H1 (cell line): ENCODE measurements at regions not wholly inside any gene's neighbourhood (a gene's known extent, or its start where the extent isn't known, plus 50 kb on each side); places are given as distances from the start of the nearest gene placed in this dataset.

ENCODE experiments used
- CTCF ChIA-PET: fragments of 300-600 bp; sonication (Branson Sonifier 250); formaldehyde crosslinking; loops from one replicate; lab custom pipeline; 2021; ENCODE audit not compliant: partially characterized antibody; lab: Charles Lee
- POLR2A ChIA-PET: fragments of 300-600 bp; sonication (Branson Sonifier 250); formaldehyde crosslinking; loops from one replicate; lab custom pipeline; 2021; ENCODE audit warnings: inconsistent platforms; ENCODE audit not compliant: partially characterized antibody; lab: Charles Lee
- DNase-seq, 2 experiments: peaks; one replicate each; pipeline versions ENCODE4 v3.0.0 to v3.0.0-alpha.2; 2010 to 2022; ENCODE audit warnings: low spot score in 2 of 2, low read depth in 1 of 2, mixed read lengths in 1 of 2
- FAIRE-seq: peaks from 2 replicates; lab custom pipeline; 2011; peaks lifted over from hg19 to GRCh38; lab: Jason Lieb, UNC
- H2AFZ ChIP-seq: 2 replicates; pipeline ENCODE4 v1.8.1; 2012; ENCODE audit warnings: low read length, inconsistent platforms
- H2AK5ac ChIP-seq: 2 replicates; pipeline ENCODE4 v1.6.1; 2013; ENCODE audit warnings: low read depth, low read length
- H2BK120ac ChIP-seq: replicated peaks from 2 replicates; pipeline ENCODE3; 2013; ENCODE audit warnings: low read depth, low read length, inconsistent platforms
- H2BK12ac ChIP-seq: 2 replicates; pipeline ENCODE4 v1.6.1; 2013; ENCODE audit warnings: low read depth, low read length
- H2BK15ac ChIP-seq: 2 replicates; pipeline ENCODE4 v1.6.1; 2013; ENCODE audit warnings: low read length
- H2BK20ac ChIP-seq: 2 replicates; pipeline ENCODE4 v1.6.1; 2013; ENCODE audit warnings: low read length
- H2BK5ac ChIP-seq: 2 replicates; pipeline ENCODE4 v1.6.1; 2013; ENCODE audit warnings: low read depth, low read length
- H3K14ac ChIP-seq: 2 replicates; pipeline ENCODE4 v1.6.1; 2013; ENCODE audit warnings: inconsistent platforms; ENCODE audit not compliant: insufficient read length
- H3K18ac ChIP-seq: 2 replicates; pipeline ENCODE4 v1.6.1; 2013; ENCODE audit warnings: low read length; ENCODE audit errors: extremely low read depth
- H3K23ac ChIP-seq: 2 replicates; pipeline ENCODE4 v1.6.1; 2013; ENCODE audit warnings: inconsistent platforms; ENCODE audit not compliant: insufficient read length
- H3K23me2 ChIP-seq: 2 replicates; pipeline ENCODE4 v1.6.1; 2013; ENCODE audit warnings: low read depth, low read length
- H3K27ac ChIP-seq: 2 replicates; pipeline ENCODE4 v1.6.1; 2011; ENCODE audit warnings: low read depth, low read length, inconsistent platforms
- H3K27me3 ChIP-seq, 4 experiments: replicated peaks in 1 of 4; 1 replicate in 1 of 4; 2 replicates in 3 of 4; pipeline versions ENCODE4 v1.6.1 to v1.8.1; 2011 to 2013; ENCODE audit warnings: low read length in 3 of 4, mild to moderate bottlenecking in 3 of 4, inconsistent platforms in 2 of 4, mixed read lengths in 2 of 4, moderate library complexity in 1 of 4; ENCODE audit not compliant: control insufficient read depth in 3 of 4, insufficient read depth in 3 of 4; ENCODE audit errors: extremely low read depth in 1 of 4
- H3K36me3 ChIP-seq, 4 experiments: 2 replicates each; pipeline versions ENCODE4 v1.6.1 to v1.8.1; 2011 to 2013; ENCODE audit warnings: mild to moderate bottlenecking in 4 of 4, low read length in 3 of 4, moderate library complexity in 2 of 4, control low read depth in 1 of 4, inconsistent platforms in 1 of 4; ENCODE audit not compliant: insufficient read depth in 4 of 4, control insufficient read depth in 2 of 4
- H3K4ac ChIP-seq: replicated peaks from 2 replicates; pipeline ENCODE3; 2013; ENCODE audit warnings: low read length, low read depth, mixed read lengths, inconsistent platforms; ENCODE audit not compliant: insufficient read length
- H3K4me1 ChIP-seq, 4 experiments: replicated peaks in 1 of 4; 1 replicate in 1 of 4; 2 replicates in 3 of 4; pipeline versions ENCODE4 v1.6.1 to v1.8.1; 2011 to 2013; ENCODE audit warnings: low read length in 3 of 4, inconsistent platforms in 2 of 4, mixed read lengths in 1 of 4; ENCODE audit not compliant: insufficient read depth in 4 of 4, control insufficient read depth in 3 of 4
- H3K4me2 ChIP-seq, 2 experiments: 2 replicates each; pipeline versions ENCODE4 v1.6.1 to v1.8.1; 2011 to 2013; ENCODE audit warnings: low read depth in 2 of 2, low read length in 2 of 2, control low read depth in 1 of 2, inconsistent platforms in 1 of 2, mild to moderate bottlenecking in 1 of 2; ENCODE audit not compliant: insufficient read depth in 1 of 2
- H3K4me3 ChIP-seq, 4 experiments: fragments of 200-600, 300-600 bp in 1 of 4; sonication (generic), shearing (Covaris generic), sonication (Bioruptor Twin) in 1 of 4; 2 replicates each; pipeline versions ENCODE4 v1.5.1 to v1.8.1; 2011 to 2016; ENCODE audit warnings: low read length in 4 of 4, low read depth in 3 of 4, control low read depth in 2 of 4, inconsistent platforms in 2 of 4, mild to moderate bottlenecking in 2 of 4, mixed read lengths in 1 of 4, moderate library complexity in 1 of 4; ENCODE audit not compliant: insufficient read depth in 2 of 4; ENCODE audit errors: extremely low read depth in 1 of 4
- H3K56ac ChIP-seq: replicated peaks from 2 replicates; pipeline ENCODE3; 2013; ENCODE audit warnings: low read depth, mild to moderate bottlenecking, mixed read lengths, low read length, inconsistent platforms; ENCODE audit not compliant: insufficient read length
- H3K79me1 ChIP-seq: 2 replicates; pipeline ENCODE4 v1.6.1; 2013; ENCODE audit warnings: low read depth, low read length, control low read depth
- H3K79me2 ChIP-seq, 2 experiments: 2 replicates each; pipeline versions ENCODE4 v1.6.1 to v1.8.1; 2012 to 2013; ENCODE audit warnings: low read length in 2 of 2, mild to moderate bottlenecking in 2 of 2, inconsistent platforms in 1 of 2; ENCODE audit not compliant: insufficient read depth in 2 of 2, control insufficient read depth in 1 of 2
- H3K9ac ChIP-seq, 4 experiments: replicated peaks in 1 of 4; 1 replicate in 1 of 4; 2 replicates in 3 of 4; pipeline versions ENCODE4 v1.6.1 to v1.8.1; 2011 to 2013; ENCODE audit warnings: low read depth in 3 of 4, low read length in 3 of 4, control low read depth in 2 of 4, mild to moderate bottlenecking in 2 of 4, moderate library complexity in 2 of 4, inconsistent platforms in 1 of 4; ENCODE audit errors: extremely low read depth in 1 of 4
- H3K9me3 ChIP-seq, 2 experiments: 2 replicates each; pipeline versions ENCODE4 v1.6.1 to v1.8.1; 2012 to 2013; ENCODE audit warnings: mild to moderate bottlenecking in 2 of 2, moderate library complexity in 2 of 2, control low read depth in 1 of 2, inconsistent platforms in 1 of 2, low read depth in 1 of 2, low read length in 1 of 2, mixed read lengths in 1 of 2; ENCODE audit not compliant: insufficient read depth in 2 of 2
- H4K20me1 ChIP-seq, 2 experiments: replicated peaks in 1 of 2; 2 replicates each; pipeline versions ENCODE3 to v1.8.1; 2011 to 2013; ENCODE audit warnings: inconsistent platforms in 2 of 2, low read length in 2 of 2, mild to moderate bottlenecking in 1 of 2; ENCODE audit not compliant: insufficient read depth in 2 of 2, control insufficient read depth in 1 of 2
- H4K5ac ChIP-seq: 2 replicates; pipeline ENCODE4 v1.6.1; 2013; ENCODE audit warnings: low read length, low read depth, mixed read lengths, inconsistent platforms; ENCODE audit not compliant: insufficient read length
- H4K8ac ChIP-seq: 2 replicates; pipeline ENCODE4 v1.8.0; 2013; ENCODE audit warnings: mild to moderate bottlenecking, moderate library complexity, low read length, inconsistent platforms; ENCODE audit not compliant: insufficient read depth; ENCODE audit errors: extremely low read depth
- H4K91ac ChIP-seq: replicated peaks from 2 replicates; pipeline ENCODE3; 2013; ENCODE audit warnings: low read length, mixed read lengths, inconsistent platforms; ENCODE audit not compliant: insufficient read length
- EP300 ChIP-seq, 2 experiments: IDR thresholded peaks; 1 replicate in 1 of 2; 2 replicates in 1 of 2; pipeline ENCODE4 v1.6.1; 2011 to 2012; ENCODE audit warnings: low read depth in 2 of 2, low read length in 2 of 2, mild to moderate bottlenecking in 2 of 2, borderline replicate concordance in 1 of 2, inconsistent platforms in 1 of 2, moderate library complexity in 1 of 2
- HDAC6 ChIP-seq: IDR thresholded peaks from one replicate; pipeline ENCODE4 v1.7.1; 2012; ENCODE audit warnings: low read depth, mild to moderate bottlenecking, inconsistent platforms, low read length, moderate library complexity
- PHF8 ChIP-seq: fragments of 200-600 bp; sonication (generic); conservative IDR thresholded peaks from 2 replicates; pipeline ENCODE4 v1.7.1; 2012; ENCODE audit warnings: low read depth, mild to moderate bottlenecking, inconsistent platforms, low read length, moderate library complexity
- RBBP5 ChIP-seq: IDR thresholded peaks from 2 replicates; pipeline ENCODE4 v1.7.1; 2012; ENCODE audit warnings: low read depth, mild to moderate bottlenecking, inconsistent platforms, low read length, moderate library complexity, borderline replicate concordance
- WGBS, 2 experiments: shearing (Covaris generic) in 1 of 2; methylation state at CpG; one replicate each; pipeline versions ENCODE4 v1.1.6 to v1.1.7; 2013 to 2015; ENCODE audit warnings: low lambda C conversion rate in 2 of 2, mixed read lengths in 2 of 2, inconsistent platforms in 1 of 2, low coverage in 1 of 2, missing lambda C conversion rate in 1 of 2; ENCODE audit not compliant: insufficient replicate concordance in 2 of 2, insufficient coverage in 1 of 2, insufficient read length in 1 of 2; ENCODE audit errors: extremely low coverage in 1 of 2, missing lambda C conversion rate in 1 of 2; 5-methylcytosine and 5-hydroxymethylcytosine counted together

- Histone ChIP-seq H3K36me3 (no peaks in the 10 kb centered on the region), H3K79me1 (no peaks in the 10 kb centered on the region), H3K4me1 (no peaks in the 10 kb centered on the region), H4K20me1 (no peaks in the 10 kb centered on the region), H3K23me2 (no peaks in the 10 kb centered on the region), H2BK15ac (no peak overlapping the region), H2AFZ (no peak overlapping the region), H3K23ac (no peak overlapping the region), H3K27ac (no peak overlapping the region), H3K4me2 (no peak overlapping the region), H3K9ac (no peak overlapping the region), H3K27me3 (no peaks in the 10 kb centered on the region), H3K79me2 (no peaks in the 10 kb centered on the region), H3K18ac (no peak overlapping the region), H3K9me3 (no peaks in the 10 kb centered on the region), H3K14ac (no peak overlapping the region), H3K56ac (no peak overlapping the region), H2BK12ac (no peak overlapping the region), H3K4me3 (no peak overlapping the region), H4K8ac (no peak overlapping the region), H3K4ac (no peak overlapping the region), H2BK120ac (no peak overlapping the region), H2AK5ac (no peak overlapping the region), H2BK5ac (no peak overlapping the region), H4K91ac (no peak overlapping the region), H2BK20ac (no peak overlapping the region), H4K5ac (no peak overlapping the region)
- DNase-seq (no peak), FAIRE-seq (no peak)
- CTCF ChIA-PET: interaction anchor here (0.6 kb wide), 2 partner anchors 389 to 1363 kb away, joined by 3 read pairs; no protein-coding TSS in a partner anchor
- WGBS, 2 experiments: 88% methylated on average over 3 of the region's 3 CpGs; no CpG with 5 or more reads in 1 of the 2 experiments
- POLR2A ChIA-PET: interaction anchor here (0.5 kb wide), 1 partner anchor 527 kb away, joined by 3 read pairs; no protein-coding TSS in a partner anchor
- no peak for TF ChIP-seq RBBP5
- TF ChIP-seq EP300 (IDR thresholded peaks at IDR 0.05; ENCODE audit: borderline replicate concordance in 1 of 2, low read depth in 2 of 2, low read length in 2 of 2): no peak
- TF ChIP-seq HDAC6: no peak
- TF ChIP-seq PHF8: no peak
These were observed 437.7 kb downstream of the GPATCH2 start for GRCh38 chr1:217193151-217193550.
